GM19463 (cell line): ENCODE measurements at regions not wholly inside any gene's neighbourhood (a gene's known extent, or its start where the extent isn't known, plus 50 kb on each side); places are given as distances from the start of the nearest gene placed in this dataset.
A peak's percentile ranks its signal among the peaks of the same experiment; 100 is the strongest.

ENCODE experiments used
- ATAC-seq: cut with Tn5 transposase; IDR thresholded peaks from one replicate; pipeline ENCODE4 v1.9.1; 2021; ENCODE audit warnings: mild to moderate bottlenecking, moderate library complexity; ENCODE audit not compliant: unreplicated experiment

- peak; percentile 99 for ATAC-seq
Observed at GRCh38 chr1:79638382-79638781, 631.9 kb upstream of the ADGRL4 start.

GRCh38 chr1:79633456-79633855, 626.9 kb upstream of the ADGRL4 start:
- no peak for ATAC-seq

GRCh38 chr1:79629414-79629813, 622.9 kb upstream of the ADGRL4 start:
- ATAC-seq = peak; percentile 61

- no peak for ATAC-seq
Observed at GRCh38 chr1:79617777-79618176, 611.2 kb upstream of the ADGRL4 start.

- no peak for ATAC-seq
Observed at GRCh38 chr1:79614762-79615161, 608.2 kb upstream of the ADGRL4 start.

- ATAC-seq = no peak
Observed at GRCh38 chr1:79614106-79614505, 607.6 kb upstream of the ADGRL4 start.

GRCh38 chr1:79613046-79613445, 606.5 kb upstream of the ADGRL4 start:
- ATAC-seq = no peak

- ATAC-seq = no peak
Observed at GRCh38 chr1:79604490-79605198, 598.1 kb upstream of the ADGRL4 start.

GRCh38 chr1:79603843-79604242, 597.3 kb upstream of the ADGRL4 start:
- no peak for ATAC-seq

- ATAC-seq = no peak
Observed at GRCh38 chr1:79599257-79599656, 592.7 kb upstream of the ADGRL4 start.

GRCh38 chr1:79595931-79596330, 589.4 kb upstream of the ADGRL4 start:
- no peak for ATAC-seq

GRCh38 chr1:79594121-79594698, 587.7 kb upstream of the ADGRL4 start:
- ATAC-seq = no peak

GRCh38 chr1:79592707-79593106, 586.2 kb upstream of the ADGRL4 start:
- ATAC-seq = no peak

- no peak for ATAC-seq
Observed at GRCh38 chr1:79588719-79589118, 582.2 kb upstream of the ADGRL4 start.

- no peak for ATAC-seq
Observed at GRCh38 chr1:79587229-79587628, 580.7 kb upstream of the ADGRL4 start.

GRCh38 chr1:79585801-79586200, 579.3 kb upstream of the ADGRL4 start:
- no peak for ATAC-seq

GRCh38 chr1:79575424-79575823, 568.9 kb upstream of the ADGRL4 start:
- no peak for ATAC-seq

GRCh38 chr1:79568411-79568810, 561.9 kb upstream of the ADGRL4 start:
- ATAC-seq = no peak

GRCh38 chr1:79561521-79561978, 555.0 kb upstream of the ADGRL4 start:
- no peak for ATAC-seq

GRCh38 chr1:79556189-79556588, 549.7 kb upstream of the ADGRL4 start:
- ATAC-seq = no peak

- no peak for ATAC-seq
Observed at GRCh38 chr1:79554688-79555087, 548.2 kb upstream of the ADGRL4 start.

- no peak for ATAC-seq
Observed at GRCh38 chr1:79551321-79551720, 544.8 kb upstream of the ADGRL4 start.

- ATAC-seq = no peak
Observed at GRCh38 chr1:79550402-79550801, 543.9 kb upstream of the ADGRL4 start.
